ENCODE measurements at regions not wholly inside any gene's neighbourhood (a gene's known extent, or its start where the extent isn't known, plus 50 kb on each side); places are given as distances from the start of the nearest gene placed in this dataset.

- DNase-seq, result no peak
Observed at GRCh38 chr3:13152826-13153710, 79.8 kb upstream of the IQSEC1 start.

- no peak for DNase-seq
Observed at GRCh38 chr3:13150624-13151023, 77.4 kb upstream of the IQSEC1 start.

GRCh38 chr3:13149330-13150108 lies 76.3 kb upstream of the IQSEC1 start:
- no peak for DNase-seq

GRCh38 chr3:13148561-13149329 lies 75.5 kb upstream of the IQSEC1 start:
- DNase-seq, result no peak

- DNase-seq, result no peak
Observed at GRCh38 chr3:13148126-13148525, 74.9 kb upstream of the IQSEC1 start.

- DNase-seq, result no peak
Observed at GRCh38 chr3:13147344-13147743, 74.1 kb upstream of the IQSEC1 start.

GRCh38 chr3:13146643-13147143 lies 73.5 kb upstream of the IQSEC1 start:
- no peak for DNase-seq

GRCh38 chr3:13145826-13146642 lies 72.8 kb upstream of the IQSEC1 start:
- no peak for DNase-seq

- no peak for DNase-seq
Observed at GRCh38 chr3:13145131-13145825, 72.0 kb upstream of the IQSEC1 start.

- DNase-seq, result no peak
Observed at GRCh38 chr3:13144163-13145023, 71.2 kb upstream of the IQSEC1 start.

- DNase-seq, result no peak
Observed at GRCh38 chr3:13143381-13144004, 70.3 kb upstream of the IQSEC1 start.

GRCh38 chr3:13142552-13143380 lies 69.5 kb upstream of the IQSEC1 start:
- DNase-seq, result no peak

GRCh38 chr3:13141991-13142412 lies 68.8 kb upstream of the IQSEC1 start:
- peak; percentile 59 for DNase-seq

- no peak for DNase-seq
Observed at GRCh38 chr3:13141183-13141582, 68.0 kb upstream of the IQSEC1 start.

- DNase-seq, result no peak
Observed at GRCh38 chr3:13140596-13140995, 67.4 kb upstream of the IQSEC1 start.

- DNase-seq, result no peak
Observed at GRCh38 chr3:13139471-13140065, 66.3 kb upstream of the IQSEC1 start.

GRCh38 chr3:13138833-13139145 lies 65.6 kb upstream of the IQSEC1 start:
- no peak for DNase-seq
